BLaER1 (cell line): ENCODE measurements at regions not wholly inside any gene's neighbourhood (a gene's known extent, or its start where the extent isn't known, plus 50 kb on each side); places are given as distances from the start of the nearest gene placed in this dataset.
"Not testable (repeated sequence)": the region's sequence is repeated elsewhere in the genome, so short reads cannot be mapped to it uniquely, and the experiment has no call there.

Experiments
- H3K27ac ChIP-seq: shearing (Covaris generic); formaldehyde crosslinking; 2 replicates; pipeline ENCODE4 v1.8.1; 2022
- H3K27me3 ChIP-seq: shearing (Covaris generic); formaldehyde crosslinking; 2 replicates; pipeline ENCODE4 v1.8.1; 2022
- H3K36me3 ChIP-seq: shearing (Covaris generic); formaldehyde crosslinking; 2 replicates; pipeline ENCODE4 v1.8.1; 2022
- H3K4me1 ChIP-seq: shearing (Covaris generic); formaldehyde crosslinking; 2 replicates; pipeline ENCODE4 v1.8.1; 2022
- H3K4me2 ChIP-seq: shearing (Covaris generic); formaldehyde crosslinking; 2 replicates; pipeline ENCODE4 v1.8.1; 2022
- H3K4me3 ChIP-seq: shearing (Covaris generic); formaldehyde crosslinking; 2 replicates; pipeline ENCODE4 v1.8.1; 2022
- H3K9ac ChIP-seq: shearing (Covaris generic); formaldehyde crosslinking; 2 replicates; pipeline ENCODE4 v1.8.1; 2022
- H3K9me3 ChIP-seq: shearing (Covaris generic); formaldehyde crosslinking; 2 replicates; pipeline ENCODE4 v1.8.1; 2022
- H4K20me1 ChIP-seq: shearing (Covaris generic); formaldehyde crosslinking; 2 replicates; pipeline ENCODE4 v1.8.1; 2022

DNA sequence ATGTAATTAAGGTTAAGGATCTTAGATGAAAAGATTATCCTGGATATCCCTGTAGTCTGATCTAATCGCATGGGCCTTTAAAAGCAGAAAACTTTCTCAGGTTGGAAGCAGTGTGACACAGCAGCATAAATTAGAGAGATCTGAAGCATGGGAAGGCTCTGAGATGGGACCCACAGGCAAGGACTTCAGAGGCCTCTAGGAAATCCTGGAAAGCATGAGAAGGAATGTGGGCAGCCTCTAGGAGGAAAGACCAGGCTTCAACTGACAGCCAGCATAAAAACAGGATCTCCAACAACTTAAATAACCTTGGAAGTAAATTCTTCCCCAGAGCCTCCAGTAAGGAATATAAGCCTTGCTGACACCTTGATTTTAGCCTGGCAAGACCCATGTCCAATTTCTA, 2397.5 kb downstream of the EPHA3 start:
- not testable (repeated sequence) for H3K9me3 ChIP-seq, H4K20me1 ChIP-seq, H3K27ac ChIP-seq, H3K4me3 ChIP-seq, H3K27me3 ChIP-seq, H3K36me3 ChIP-seq, H3K4me2 ChIP-seq, H3K4me1 ChIP-seq, H3K9ac ChIP-seq
